HCT116 (cell line): ENCODE measurements at regions not wholly inside any gene's neighbourhood (a gene's known extent, or its start where the extent isn't known, plus 50 kb on each side); places are given as distances from the start of the nearest gene placed in this dataset.

Experiments used
- ATAC-seq: fragments of 200-7000 bp; cut with Tn5 transposase; 2 replicates; pipeline ENCODE4 v1.9.1; 2020; ENCODE audit warnings: mild to moderate bottlenecking, moderate library complexity
- BruUV-seq: library from RNA; stranded (reverse); fragments of 400-500 nt; replicated peaks from 2 replicates; lab custom pipeline; 2021; lab: Mats Ljungman, UMichigan
- CTCF ChIA-PET: fragments of 300-600 bp; sonication (Branson Sonifier 250); formaldehyde crosslinking; loops from one replicate; lab custom pipeline; 2021; ENCODE audit warnings: antibody characterized with exemption; lab: Charles Lee
- POLR2A ChIA-PET: fragments of 300-600, 350-600 bp; sonication (Branson Sonifier 250); formaldehyde crosslinking; loops from one replicate; lab custom pipeline; 2021; ENCODE audit warnings: antibody characterized with exemption; lab: Charles Lee
- RAD21 ChIA-PET, 2 experiments: fragments of 300-600 bp; sonication (Branson Sonifier 250); formaldehyde crosslinking; loops; one replicate each; lab custom pipeline; 2023; ENCODE audit warnings: low total read pairs in 2 of 2; ENCODE audit not compliant: uncharacterized antibody in 2 of 2, unreplicated experiment in 2 of 2, low non-redundant PET in 1 of 2; lab: Charles Lee
- DNase-seq: peaks from one replicate; pipeline ENCODE4 v3.0.0-alpha.2; 2010; ENCODE audit warnings: low read depth, low spot score
- H2AFZ ChIP-seq: fragments of 200-600 bp; shearing (Covaris generic), sonication (generic); 2 replicates; pipeline ENCODE4 v1.6.1; 2017; ENCODE audit warnings: low read depth, mixed run types, mixed read lengths, antibody characterized with exemption, low read length; ENCODE audit not compliant: poor library complexity, severe bottlenecking
- H3K27ac ChIP-seq: 2 replicates; pipeline ENCODE4 v1.5.1; 2012; ENCODE audit warnings: low read depth, low read length
- H3K27me3 ChIP-seq: fragments of 200-600 bp; sonication (generic); 2 replicates; pipeline ENCODE4 v1.6.1; 2016; ENCODE audit warnings: mixed run types, low read length, mixed read lengths; ENCODE audit not compliant: insufficient read depth
- H3K36me3 ChIP-seq, 2 experiments: fragments of 200-500 bp in 1 of 2; fragments of 200-600 bp in 1 of 2; sonication (Bioruptor generic) in 1 of 2; sonication (generic) in 1 of 2; 2 replicates each; pipeline versions ENCODE4 v1.5.1 to v1.6.1; 2014 to 2016; ENCODE audit warnings: low read length in 2 of 2, inconsistent platforms in 1 of 2, mixed read lengths in 1 of 2, mixed run types in 1 of 2; ENCODE audit not compliant: insufficient read depth in 2 of 2, control insufficient read depth in 1 of 2
- H3K4me1 ChIP-seq, 2 experiments: fragments of 200-600 bp in 1 of 2; sonication (generic) in 1 of 2; 2 replicates each; pipeline versions ENCODE4 v1.5.1 to v1.6.1; 2012 to 2017; ENCODE audit warnings: low read length in 2 of 2, inconsistent platforms in 1 of 2, mild to moderate bottlenecking in 1 of 2, mixed read lengths in 1 of 2, mixed run types in 1 of 2, moderate library complexity in 1 of 2; ENCODE audit not compliant: insufficient read depth in 2 of 2, control insufficient read depth in 1 of 2
- H3K4me2 ChIP-seq: fragments of 200-600 bp; sonication (generic); 2 replicates; pipeline ENCODE4 v1.6.1; 2017; ENCODE audit warnings: mixed run types, low read length, mixed read lengths
- H3K4me3 ChIP-seq, 2 experiments: fragments of 200-600 bp in 1 of 2; sonication (generic) in 1 of 2; replicated peaks in 1 of 2; 2 replicates each; pipeline ENCODE4 v1.5.1; 2011 to 2016; ENCODE audit warnings: low read length in 2 of 2, control low read depth in 1 of 2, low read depth in 1 of 2, mild to moderate bottlenecking in 1 of 2, mixed read lengths in 1 of 2, mixed run types in 1 of 2
- H3K79me2 ChIP-seq: fragments of 200-600 bp; sonication (generic); 2 replicates; pipeline ENCODE4 v1.6.1; 2017; ENCODE audit warnings: mild to moderate bottlenecking, mixed run types, low read length, moderate library complexity, mixed read lengths; ENCODE audit not compliant: insufficient read depth
- H3K9ac ChIP-seq: fragments of 200-600 bp; sonication (generic); 2 replicates; pipeline ENCODE4 v1.6.1; 2016; ENCODE audit warnings: low read length, mixed read lengths
- H3K9me2 ChIP-seq: fragments of 200-600 bp; sonication (generic), shearing (Covaris generic); 2 replicates; pipeline ENCODE4 v1.6.1; 2017; ENCODE audit warnings: mixed run types, mild to moderate bottlenecking, moderate library complexity; ENCODE audit not compliant: insufficient read depth
- H3K9me3 ChIP-seq, 2 experiments: fragments of 200-500 bp in 1 of 2; fragments of 200-600 bp in 1 of 2; sonication (Bioruptor generic) in 1 of 2; sonication (generic) in 1 of 2; 2 replicates each; pipeline ENCODE4 v1.6.1; 2014 to 2017; ENCODE audit warnings: low read length in 2 of 2, mixed read lengths in 2 of 2, inconsistent platforms in 1 of 2, low read depth in 1 of 2, mild to moderate bottlenecking in 1 of 2, mixed run types in 1 of 2, moderate library complexity in 1 of 2; ENCODE audit not compliant: control insufficient read depth in 1 of 2, insufficient read depth in 1 of 2
- H4K20me1 ChIP-seq: fragments of 200-600 bp; sonication (generic), shearing (Covaris generic); 2 replicates; pipeline ENCODE4 v1.6.1; 2017; ENCODE audit warnings: mixed run types, mild to moderate bottlenecking, moderate library complexity; ENCODE audit not compliant: insufficient read depth
- CBX3 ChIP-seq: IDR thresholded peaks from 2 replicates; pipeline ENCODE4 v1.6.1; 2012; ENCODE audit warnings: low read depth
- CEBPB ChIP-seq: IDR thresholded peaks from 2 replicates; pipeline ENCODE4 v1.6.1; 2012; ENCODE audit warnings: low read depth
- ELF1 ChIP-seq: IDR thresholded peaks from 2 replicates; pipeline ENCODE4 v1.6.1; 2012; ENCODE audit warnings: low read depth, borderline replicate concordance
- JUND ChIP-seq: IDR thresholded peaks from 2 replicates; pipeline ENCODE4 v1.6.1; 2012
- POLR2A ChIP-seq: IDR thresholded peaks from 2 replicates; pipeline ENCODE4 v1.7.0; 2011; ENCODE audit warnings: borderline replicate concordance; ENCODE audit not compliant: insufficient read depth, insufficient read length; ENCODE audit errors: extremely low read depth
- POLR2AphosphoS5 ChIP-seq: IDR thresholded peaks from 2 replicates; pipeline ENCODE4 v1.6.1; 2011; ENCODE audit warnings: mild to moderate bottlenecking, low read depth, low read length, moderate library complexity
- RAD21 ChIP-seq: IDR thresholded peaks from 2 replicates; pipeline ENCODE4 v1.6.1; 2012; ENCODE audit warnings: low read depth, mild to moderate bottlenecking
- SRF ChIP-seq: IDR thresholded peaks from 2 replicates; pipeline ENCODE4 v1.6.1; 2012; ENCODE audit warnings: low read depth
- YY1 ChIP-seq: IDR thresholded peaks from 2 replicates; pipeline ENCODE4 v1.6.1; 2011; ENCODE audit warnings: low read length, low read depth, moderate library complexity, mild to moderate bottlenecking; ENCODE audit not compliant: insufficient replicate concordance; ENCODE audit errors: extremely low read depth
- ZFX ChIP-seq: fragments of 450-650 bp; IDR thresholded peaks from 2 replicates; pipeline ENCODE4 v1.6.1; 2017
- ZNF274 ChIP-seq: fragments of 200-500 bp; sonication (Bioruptor generic); IDR thresholded peaks from 2 replicates; pipeline ENCODE4 v1.6.1; 2014; ENCODE audit warnings: mild to moderate bottlenecking, low read depth, low read length, inconsistent platforms
- intact Hi-C: fragments of 100-400 bp; cut with micrococcal nuclease; formaldehyde crosslinking; loops from 2 replicates; pipeline ENCODE4 v1.10.0; 2022
- TF ChIP-seq, protein P1 (sequence below): IDR thresholded peaks from 2 replicates; pipeline ENCODE4 v1.6.1; 2012; ENCODE audit warnings: low read depth
- TF ChIP-seq, protein P2 (sequence below), 3 experiments: fragments of 200-600 bp in 1 of 3; sonication (generic) in 1 of 3; IDR thresholded peaks in 2 of 3; conservative IDR thresholded peaks in 1 of 3; 2 replicates each; pipeline ENCODE4 v1.5.1; 2012 to 2017; ENCODE audit warnings: low read depth in 2 of 3, low read length in 2 of 3, antibody characterized with exemption in 1 of 3, borderline replicate concordance in 1 of 3, control low read depth in 1 of 3, mild to moderate bottlenecking in 1 of 3, mixed read lengths in 1 of 3, mixed run types in 1 of 3, moderate library complexity in 1 of 3; ENCODE audit not compliant: insufficient read depth in 1 of 3
- TF ChIP-seq, protein P3 (sequence below): IDR thresholded peaks from 2 replicates; pipeline ENCODE4 v1.6.1; 2012

DNA sequence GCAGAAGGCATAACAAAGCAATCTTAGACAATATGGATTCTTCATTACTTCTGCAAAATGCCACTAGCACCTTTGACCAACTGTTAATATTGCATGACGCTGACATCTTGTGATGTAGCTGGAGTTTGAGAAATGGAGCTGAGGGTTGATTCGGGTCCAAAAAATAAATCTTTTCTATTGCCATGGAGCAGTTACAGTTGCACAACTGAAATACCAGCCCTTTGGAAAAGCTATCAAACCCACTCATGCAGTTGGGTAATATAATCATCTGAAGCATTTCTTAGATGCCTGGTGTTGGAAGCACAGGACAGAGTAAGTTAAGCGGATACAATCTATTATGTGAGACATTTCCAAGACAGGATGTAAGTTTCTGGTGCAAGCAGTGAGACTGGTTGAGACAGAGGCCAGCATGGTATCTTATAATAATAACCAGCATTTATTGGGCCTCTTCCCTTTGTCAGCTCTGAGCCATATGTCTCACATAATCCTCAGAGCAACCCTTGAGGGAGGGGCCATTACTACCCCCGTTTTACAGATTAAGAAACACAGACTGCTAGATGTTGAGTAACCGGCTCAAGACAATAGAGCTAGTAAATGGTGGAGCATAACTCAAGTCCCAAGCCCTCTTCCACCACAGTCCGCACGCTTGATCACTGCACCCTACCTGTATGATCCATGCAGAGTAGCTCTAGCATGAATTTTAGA is 74.9 kb upstream of the CAPRIN1 start:
- no peak overlapping the region for H3K27ac ChIP-seq
- H3K4me3 ChIP-seq, result no peak overlapping the region
- no peak overlapping the region for H2AFZ ChIP-seq
- no peaks in the 10 kb centered on the region for H3K9me3 ChIP-seq
- no peaks in the 10 kb centered on the region for H3K36me3 ChIP-seq
- DNase-seq, result no peak
- no peaks in the 10 kb centered on the region for H3K9me2 ChIP-seq
- no peak for ATAC-seq
- H3K9ac ChIP-seq, result no peak overlapping the region
- no TSS peak for BruUV-seq
- TF ChIP-seq CBX3 (no peak), JUND (no peak), POLR2AphosphoS5 (no peak), SRF (no peak), POLR2A (no peak), RAD21 (no peak), ZFX (no peak), ZNF274 (no peak), YY1 (no peak), CEBPB (no peak), ELF1 (no peak)
- TF ChIP-seq, protein P1, sequence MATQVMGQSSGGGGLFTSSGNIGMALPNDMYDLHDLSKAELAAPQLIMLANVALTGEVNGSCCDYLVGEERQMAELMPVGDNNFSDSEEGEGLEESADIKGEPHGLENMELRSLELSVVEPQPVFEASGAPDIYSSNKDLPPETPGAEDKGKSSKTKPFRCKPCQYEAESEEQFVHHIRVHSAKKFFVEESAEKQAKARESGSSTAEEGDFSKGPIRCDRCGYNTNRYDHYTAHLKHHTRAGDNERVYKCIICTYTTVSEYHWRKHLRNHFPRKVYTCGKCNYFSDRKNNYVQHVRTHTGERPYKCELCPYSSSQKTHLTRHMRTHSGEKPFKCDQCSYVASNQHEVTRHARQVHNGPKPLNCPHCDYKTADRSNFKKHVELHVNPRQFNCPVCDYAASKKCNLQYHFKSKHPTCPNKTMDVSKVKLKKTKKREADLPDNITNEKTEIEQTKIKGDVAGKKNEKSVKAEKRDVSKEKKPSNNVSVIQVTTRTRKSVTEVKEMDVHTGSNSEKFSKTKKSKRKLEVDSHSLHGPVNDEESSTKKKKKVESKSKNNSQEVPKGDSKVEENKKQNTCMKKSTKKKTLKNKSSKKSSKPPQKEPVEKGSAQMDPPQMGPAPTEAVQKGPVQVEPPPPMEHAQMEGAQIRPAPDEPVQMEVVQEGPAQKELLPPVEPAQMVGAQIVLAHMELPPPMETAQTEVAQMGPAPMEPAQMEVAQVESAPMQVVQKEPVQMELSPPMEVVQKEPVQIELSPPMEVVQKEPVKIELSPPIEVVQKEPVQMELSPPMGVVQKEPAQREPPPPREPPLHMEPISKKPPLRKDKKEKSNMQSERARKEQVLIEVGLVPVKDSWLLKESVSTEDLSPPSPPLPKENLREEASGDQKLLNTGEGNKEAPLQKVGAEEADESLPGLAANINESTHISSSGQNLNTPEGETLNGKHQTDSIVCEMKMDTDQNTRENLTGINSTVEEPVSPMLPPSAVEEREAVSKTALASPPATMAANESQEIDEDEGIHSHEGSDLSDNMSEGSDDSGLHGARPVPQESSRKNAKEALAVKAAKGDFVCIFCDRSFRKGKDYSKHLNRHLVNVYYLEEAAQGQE, result no peak
- TF ChIP-seq, protein P2, sequence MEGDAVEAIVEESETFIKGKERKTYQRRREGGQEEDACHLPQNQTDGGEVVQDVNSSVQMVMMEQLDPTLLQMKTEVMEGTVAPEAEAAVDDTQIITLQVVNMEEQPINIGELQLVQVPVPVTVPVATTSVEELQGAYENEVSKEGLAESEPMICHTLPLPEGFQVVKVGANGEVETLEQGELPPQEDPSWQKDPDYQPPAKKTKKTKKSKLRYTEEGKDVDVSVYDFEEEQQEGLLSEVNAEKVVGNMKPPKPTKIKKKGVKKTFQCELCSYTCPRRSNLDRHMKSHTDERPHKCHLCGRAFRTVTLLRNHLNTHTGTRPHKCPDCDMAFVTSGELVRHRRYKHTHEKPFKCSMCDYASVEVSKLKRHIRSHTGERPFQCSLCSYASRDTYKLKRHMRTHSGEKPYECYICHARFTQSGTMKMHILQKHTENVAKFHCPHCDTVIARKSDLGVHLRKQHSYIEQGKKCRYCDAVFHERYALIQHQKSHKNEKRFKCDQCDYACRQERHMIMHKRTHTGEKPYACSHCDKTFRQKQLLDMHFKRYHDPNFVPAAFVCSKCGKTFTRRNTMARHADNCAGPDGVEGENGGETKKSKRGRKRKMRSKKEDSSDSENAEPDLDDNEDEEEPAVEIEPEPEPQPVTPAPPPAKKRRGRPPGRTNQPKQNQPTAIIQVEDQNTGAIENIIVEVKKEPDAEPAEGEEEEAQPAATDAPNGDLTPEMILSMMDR (IDR thresholded peaks at IDR 0.05 in 2 of 3, conservative IDR thresholded peaks at IDR 0.05 in 1 of 3; ENCODE audit: borderline replicate concordance in 1 of 3, insufficient read depth in 1 of 3, low read depth in 2 of 3, low read length in 2 of 3), result no peak
- TF ChIP-seq, protein P3, sequence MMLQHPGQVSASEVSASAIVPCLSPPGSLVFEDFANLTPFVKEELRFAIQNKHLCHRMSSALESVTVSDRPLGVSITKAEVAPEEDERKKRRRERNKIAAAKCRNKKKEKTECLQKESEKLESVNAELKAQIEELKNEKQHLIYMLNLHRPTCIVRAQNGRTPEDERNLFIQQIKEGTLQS, result no peak
- intact Hi-C loops, result no loop called here
- H4K20me1 ChIP-seq, result no peaks in the 10 kb centered on the region
- peaks cover 7 to 13% of the 10 kb centered on the region in 2 experiments for H3K4me1 ChIP-seq
- no peaks in the 10 kb centered on the region for H3K27me3 ChIP-seq
- no peaks in the 10 kb centered on the region for H3K79me2 ChIP-seq
- ChIA-PET POLR2A (no interaction called here), RAD21 (no interaction called here), CTCF (interaction anchor here (3.1 kb wide), 1 partner anchor 11 kb away, joined by 18 read pairs; no protein-coding TSS in a partner anchor)
- H3K4me2 ChIP-seq, result no peak overlapping the region
